ENCODE measurements at regions not wholly inside any gene's neighbourhood (a gene's known extent, or its start where the extent isn't known, plus 50 kb on each side); places are given as distances from the start of the nearest gene placed in this dataset.
"Not testable (repeated sequence)": the region's sequence is repeated elsewhere in the genome, so short reads cannot be mapped to it uniquely, and the experiment has no call there.

DNA sequence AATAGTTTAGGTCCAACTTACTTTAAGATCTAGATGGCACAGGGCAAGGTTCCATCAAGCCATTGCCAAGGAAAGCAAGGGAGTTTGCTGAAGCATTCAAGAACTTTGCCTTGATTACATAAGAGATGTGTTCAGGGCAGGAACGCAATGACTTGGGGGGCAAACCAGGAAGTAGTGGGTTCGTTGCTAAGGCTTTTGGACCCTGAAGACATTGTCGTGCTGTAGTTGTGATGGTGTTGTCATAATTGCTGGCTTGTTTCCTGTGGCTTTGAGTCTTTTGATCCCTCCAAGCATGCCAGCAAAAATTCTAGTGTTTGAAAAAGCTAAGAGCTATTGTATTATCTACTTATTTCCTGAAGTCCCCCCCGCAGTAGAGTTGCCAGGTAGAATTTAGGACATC, 70.7 kb upstream of the HNF1B start:
- Histone ChIP-seq H3K36me3 (ENCODE audit: control insufficient read depth, insufficient read depth, low read length) (no peaks in the 10 kb centered on the region), H3K27me3 (replicated peaks; ENCODE audit: control insufficient read depth, insufficient read depth, low read length) (no peaks in the 10 kb centered on the region), H3K4me3 (ENCODE audit: low read depth, low read length) (no peak overlapping the region), H3K4me1 (peaks cover 7% of the 10 kb centered on the region; the same call in 1 of the 2 replicates), H3K9me3 (no peaks in the 10 kb centered on the region)
- CTCF ChIA-PET = interaction anchor here (0.6 to 2.4 kb wide), 10 partner anchors 21 to 442 kb away, joined by 3 to 29 read pairs (median 8); partner anchors contain the start of genes HNF1B and SYNRG
- BruUV-seq (replicated peaks) = no TSS peak
- Mint-ChIP-seq H3K4me3 (ENCODE audit: unreplicated experiment) (no peak overlapping the region), H3K36me3 (ENCODE audit: insufficient read depth, unreplicated experiment) (no peaks in the 10 kb centered on the region), H3K9me3 (ENCODE audit: unreplicated experiment) (peaks cover 15% of the 10 kb centered on the region), H3K27me3 (ENCODE audit: insufficient read depth, unreplicated experiment) (no peaks in the 10 kb centered on the region), H3K4me1 (ENCODE audit: low read depth, unreplicated experiment) (no peaks in the 10 kb centered on the region), H3K27ac (ENCODE audit: unreplicated experiment) (no peak overlapping the region)
- no peak for TF ChIP-seq CTCF (IDR thresholded peaks at IDR 0.05; ENCODE audit: insufficient read depth in 1 of 2, low read depth in 1 of 2, low read length in 1 of 2, severe bottlenecking in 1 of 2, unreplicated experiment in 1 of 2)
- POLR2A ChIA-PET = interaction anchor here (0.8 kb wide), 1 partner anchor 207 kb away, joined by 4 read pairs; the partner anchor contains the start of gene SYNRG
- intact Hi-C loops (cut with micrococcal nuclease; ENCODE audit: unreplicated experiment) = loop anchor here (5.0 kb wide), 1 partner anchor 113 kb away; no protein-coding TSS in a partner anchor
- no peak for DNase-seq

DNA sequence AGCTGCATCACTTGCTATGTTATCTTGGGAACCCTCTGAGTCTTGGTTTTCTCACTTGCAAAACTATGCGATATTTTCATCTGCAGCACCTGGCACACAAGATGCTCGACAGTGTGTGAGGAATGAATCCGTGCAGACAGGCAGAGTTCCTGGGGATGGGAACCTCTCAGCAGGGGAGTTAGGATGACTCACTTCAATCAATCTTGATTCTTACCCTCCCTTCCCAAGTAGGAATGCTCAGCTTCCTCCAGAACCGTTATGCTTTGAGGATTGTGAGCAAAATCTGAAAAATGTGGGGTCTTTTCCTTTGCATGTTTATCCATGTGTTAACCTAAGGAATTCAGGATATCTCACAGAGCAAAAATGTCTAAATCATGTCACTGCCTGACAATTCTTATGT, 68.9 kb upstream of the HNF1B start:
- CTCF ChIA-PET = no interaction called here
- no peak overlapping the region for H3K27ac Mint-ChIP-seq (ENCODE audit: unreplicated experiment)
- POLR2A ChIA-PET = no interaction called here

GRCh38 chr17:37808846-37809245, 64.0 kb upstream of the HNF1B start:
- H3K27me3 Mint-ChIP-seq (ENCODE audit: insufficient read depth, unreplicated experiment); H3K27me3 ChIP-seq (replicated peaks; ENCODE audit: control insufficient read depth, insufficient read depth, low read length); H3K36me3 ChIP-seq (ENCODE audit: control insufficient read depth, insufficient read depth, low read length); H3K36me3 Mint-ChIP-seq (ENCODE audit: insufficient read depth, unreplicated experiment); BruUV-seq (replicated peaks); H3K9me3 ChIP-seq; intact Hi-C loops (cut with micrococcal nuclease; ENCODE audit: unreplicated experiment); H3K27ac Mint-ChIP-seq (ENCODE audit: unreplicated experiment); H3K4me1 Mint-ChIP-seq (ENCODE audit: low read depth, unreplicated experiment); H3K4me3 ChIP-seq (ENCODE audit: low read depth, low read length); H3K4me1 ChIP-seq; H3K4me3 Mint-ChIP-seq (ENCODE audit: unreplicated experiment); POLR2A ChIA-PET; DNase-seq; CTCF ChIA-PET: not testable (repeated sequence)
- H3K9me3 Mint-ChIP-seq (ENCODE audit: unreplicated experiment) = peaks cover 15% of the 10 kb centered on the region

More for the DNA sequence above, 68.9 kb upstream of the HNF1B start:
- no peak overlapping the region for H3K4me3 Mint-ChIP-seq (ENCODE audit: unreplicated experiment)
- H3K9me3 Mint-ChIP-seq (ENCODE audit: unreplicated experiment) = peaks cover 15% of the 10 kb centered on the region
- no peaks in the 10 kb centered on the region for H3K4me1 Mint-ChIP-seq (ENCODE audit: low read depth, unreplicated experiment)
- TF ChIP-seq CTCF (IDR thresholded peaks at IDR 0.05; ENCODE audit: insufficient read depth in 1 of 2, low read depth in 1 of 2, low read length in 1 of 2, severe bottlenecking in 1 of 2, unreplicated experiment in 1 of 2) = no peak
- intact Hi-C loops (cut with micrococcal nuclease; ENCODE audit: unreplicated experiment) = no loop called here
- 0 out of 2 replicates have a peak, but pooled peaks cover 7% of the 10 kb centered on the region for H3K4me1 ChIP-seq
- no TSS peak for BruUV-seq (replicated peaks)
- no peaks in the 10 kb centered on the region for H3K36me3 Mint-ChIP-seq (ENCODE audit: insufficient read depth, unreplicated experiment)
- no peaks in the 10 kb centered on the region for H3K9me3 ChIP-seq
- no peak for DNase-seq
- H3K4me3 ChIP-seq (ENCODE audit: low read depth, low read length) = no peak overlapping the region
- no peaks in the 10 kb centered on the region for H3K27me3 Mint-ChIP-seq (ENCODE audit: insufficient read depth, unreplicated experiment)
- H3K27me3 ChIP-seq (replicated peaks; ENCODE audit: control insufficient read depth, insufficient read depth, low read length) = no peaks in the 10 kb centered on the region
- H3K36me3 ChIP-seq (ENCODE audit: control insufficient read depth, insufficient read depth, low read length) = no peaks in the 10 kb centered on the region
